Testis (tissue), 2 donors: ENCODE measurements at regions not wholly inside any gene's neighbourhood (a gene's known extent, or its start where the extent isn't known, plus 50 kb on each side); places are given as distances from the start of the nearest gene placed in this dataset.

Source experiments
- DNase-seq: peaks from one replicate; pipeline ENCODE4 v3.0.0-alpha.2; 2019
- H3K27ac ChIP-seq, 2 donors: fragments of 200-600 bp; sonication (generic); one replicate each; pipeline ENCODE4 v1.5.1; 2019
- H3K27me3 ChIP-seq: fragments of 200-600 bp; sonication (generic); one replicate; pipeline ENCODE4 v1.5.1; 2019
- H3K36me3 ChIP-seq: fragments of 200-600 bp; sonication (generic); one replicate; pipeline ENCODE4 v1.5.1; 2017; ENCODE audit warnings: low read depth; ENCODE audit errors: missing control alignments
- H3K4me1 ChIP-seq: fragments of 200-600 bp; sonication (generic); one replicate; pipeline ENCODE4 v1.5.1; 2019
- H3K4me3 ChIP-seq, 2 donors: fragments of 200-600 bp; sonication (generic); one replicate each; pipeline ENCODE4 v1.5.1; 2017 to 2019
- H3K9me3 ChIP-seq: fragments of 200-600 bp; sonication (generic); one replicate; pipeline ENCODE4 v1.5.1; 2017
- CTCF ChIP-seq, 3 experiments: fragments of 450-650 bp in 2 of 3; fragments of 200-600 bp in 1 of 3; sonication (generic) in 1 of 3; IDR thresholded peaks; one replicate each; pipeline ENCODE4 v1.5.1; 2016 to 2019; ENCODE audit warnings: antibody characterized with exemption in 3 of 3, mild to moderate bottlenecking in 2 of 3, moderate library complexity in 1 of 3
- POLR2A ChIP-seq: fragments of 450-650 bp; IDR thresholded peaks from one replicate; pipeline ENCODE4 v1.6.1; 2017; ENCODE audit warnings: antibody characterized with exemption, mild to moderate bottlenecking, moderate library complexity
- WGBS, 2 donors: methylation state at CpG; one replicate each; pipeline ENCODE4 v1.1.5; 2018; 5-methylcytosine and 5-hydroxymethylcytosine counted together
- intact Hi-C: fragments of 100-400 bp; cut with DNase I; formaldehyde crosslinking; loops from one replicate; pipeline ENCODE4 v1.15.1; 2023; ENCODE audit warnings: low total_unique reads

DNA sequence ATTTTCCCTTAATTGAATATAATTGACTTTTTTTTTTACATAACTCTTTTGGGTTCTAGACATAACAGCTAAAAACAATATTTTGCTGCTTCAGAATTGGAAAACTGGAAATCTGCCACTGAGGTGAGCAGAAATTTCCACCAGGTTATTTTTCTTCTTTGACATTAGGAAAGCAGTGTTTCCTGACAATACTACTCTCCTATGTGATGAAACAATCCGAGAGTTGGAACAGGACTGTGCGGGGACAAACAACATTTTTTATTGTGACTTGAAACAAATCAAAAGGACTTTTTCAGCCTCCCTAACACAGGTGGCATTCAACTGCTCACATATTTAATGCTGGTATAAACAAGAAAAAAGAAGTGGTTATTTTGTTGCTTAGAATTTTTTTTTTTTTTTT, 237.2 kb downstream of the RNF152 start:
- 83 to 85% methylated on average over 2 of the region's 2 CpGs for WGBS, 2 donors
- Histone ChIP-seq H3K9me3 (no peaks in the 10 kb centered on the region), H3K36me3 (no peaks in the 10 kb centered on the region), H3K4me3 (no peak overlapping the region), H3K27ac (no peak overlapping the region), H3K27me3 (no peaks in the 10 kb centered on the region), H3K4me1 (no peaks in the 10 kb centered on the region)
- intact Hi-C loops = no loop called here
- DNase-seq = no peak
- TF ChIP-seq CTCF (IDR thresholded peaks at IDR 0.05) = no peak
- TF ChIP-seq POLR2A = no peak

DNA sequence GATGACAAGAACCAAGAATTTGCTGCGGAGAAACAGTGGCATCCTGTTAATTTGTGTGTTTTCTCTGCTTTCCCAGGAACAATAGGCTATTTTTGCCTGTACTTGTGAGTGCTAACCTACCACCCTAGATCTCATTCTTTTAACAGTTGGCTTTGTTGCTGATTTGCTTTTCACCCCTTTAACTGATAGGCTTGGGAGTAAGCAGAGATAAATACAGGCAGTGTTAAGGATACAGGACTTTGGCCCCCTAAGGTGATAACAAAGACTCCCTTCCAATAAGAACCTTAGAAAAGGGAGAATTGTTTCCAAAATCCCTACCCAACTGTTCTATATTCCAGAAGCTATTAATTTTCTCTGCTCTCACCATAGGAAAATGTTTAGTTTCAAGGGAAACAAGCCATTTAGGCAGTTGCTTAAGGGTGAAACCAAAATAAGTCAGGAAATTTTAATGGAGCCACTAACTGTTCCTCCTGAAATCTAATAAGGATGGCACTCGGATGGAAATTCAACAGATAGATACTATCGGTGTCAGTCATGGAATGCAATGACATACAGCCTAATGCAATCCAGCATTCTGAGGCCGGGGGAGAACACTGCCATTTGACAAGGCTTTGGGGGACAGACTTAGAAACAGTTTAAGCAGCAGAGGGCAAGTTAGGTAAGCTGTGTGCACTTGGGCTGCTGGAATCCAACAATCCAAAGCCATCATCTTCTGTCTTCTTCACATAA, 238.8 kb downstream of the RNF152 start:
- Histone ChIP-seq H3K9me3 (no peaks in the 10 kb centered on the region), H3K4me1 (no peaks in the 10 kb centered on the region), H3K27ac (no peak overlapping the region), H3K27me3 (no peaks in the 10 kb centered on the region), H3K4me3 (no peak overlapping the region), H3K36me3 (no peaks in the 10 kb centered on the region)
- intact Hi-C loops = no loop called here
- DNase-seq = no peak
- WGBS, 2 donors = 74 to 86% methylated on average over 4 of the region's 4 CpGs
- TF ChIP-seq POLR2A (no peak), CTCF (IDR thresholded peaks at IDR 0.05) (no peak)

DNA sequence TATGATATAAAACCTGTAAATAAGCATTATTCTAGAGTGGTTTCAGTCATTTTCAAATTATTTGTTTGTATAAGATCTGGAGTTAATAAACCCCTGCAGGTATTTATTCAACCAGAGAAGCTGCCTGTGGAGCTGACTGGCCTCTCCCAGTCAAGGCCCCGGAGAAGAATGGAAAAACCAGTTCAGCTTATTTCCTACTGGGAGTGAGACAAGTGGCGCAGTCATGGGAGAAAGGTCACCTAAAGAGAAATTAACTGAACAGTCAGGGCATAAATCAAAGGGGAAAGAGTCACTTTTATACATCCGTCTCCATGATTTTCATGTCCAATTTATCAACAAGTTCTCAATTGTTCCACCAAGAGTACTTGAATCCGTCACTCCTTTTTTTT, 240.9 kb downstream of the RNF152 start:
- no peak for TF ChIP-seq CTCF (IDR thresholded peaks at IDR 0.05)
- no peak for TF ChIP-seq POLR2A
- 92 to 95% methylated on average over 4 of the region's 4 CpGs for whole genome bisulfite sequencing, 2 donors
- no peaks in the 10 kb centered on the region for H3K4me1 ChIP-seq
- no peaks in the 10 kb centered on the region for H3K9me3 ChIP-seq
- DNase-seq = no peak
- no peak overlapping the region for H3K4me3 ChIP-seq
- intact Hi-C loops = no loop called here
- H3K27me3 ChIP-seq = no peaks in the 10 kb centered on the region
- H3K36me3 ChIP-seq = no peaks in the 10 kb centered on the region
- no peak overlapping the region for H3K27ac ChIP-seq

DNA sequence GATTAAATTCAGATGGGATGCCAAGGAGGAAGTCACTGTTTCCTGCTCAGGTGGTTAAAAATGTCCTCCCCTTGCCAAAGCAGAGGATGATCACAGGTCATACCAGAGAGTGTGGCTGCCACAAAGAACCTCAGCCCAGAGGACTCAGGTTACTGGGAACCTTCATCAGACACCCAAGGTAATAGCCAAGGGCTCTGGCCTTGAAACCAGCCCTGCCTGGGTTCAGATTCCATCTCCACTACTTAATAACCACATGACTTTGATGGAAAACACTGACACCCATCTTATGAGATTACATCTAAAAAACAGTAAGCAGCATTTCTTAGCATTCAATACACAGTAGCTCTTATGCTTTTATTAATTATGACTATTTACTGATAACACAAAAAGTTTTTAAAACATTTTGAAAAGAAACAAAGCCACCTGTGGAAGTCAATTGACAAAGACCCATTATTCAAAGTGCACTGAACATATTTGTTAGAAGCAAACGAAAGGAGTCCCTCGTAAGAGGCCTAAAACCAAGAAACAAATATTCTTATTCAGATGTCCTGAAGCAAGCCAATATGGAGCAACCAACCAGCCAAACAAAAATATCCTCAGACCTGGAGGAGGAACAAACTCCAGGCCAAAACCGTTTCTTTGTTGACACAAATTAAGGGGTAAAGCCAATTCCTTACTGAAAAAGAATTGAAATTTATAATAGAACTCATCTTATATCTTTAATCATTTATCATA, 241.5 kb downstream of the RNF152 start:
- Histone ChIP-seq H3K4me3 (no peak overlapping the region), H3K27ac (no peak overlapping the region), H3K9me3 (no peaks in the 10 kb centered on the region), H3K27me3 (no peaks in the 10 kb centered on the region), H3K4me1 (no peaks in the 10 kb centered on the region), H3K36me3 (no peaks in the 10 kb centered on the region)
- no peak for DNase-seq
- TF ChIP-seq CTCF (IDR thresholded peaks at IDR 0.05) = no peak
- no peak for TF ChIP-seq POLR2A
- WGBS, 2 donors = 80 to 82% methylated on average over 3 of the region's 3 CpGs
- intact Hi-C loops = no loop called here
